ENCODE measurements at regions not wholly inside any gene's neighbourhood (a gene's known extent, or its start where the extent isn't known, plus 50 kb on each side); places are given as distances from the start of the nearest gene placed in this dataset.

DNA sequence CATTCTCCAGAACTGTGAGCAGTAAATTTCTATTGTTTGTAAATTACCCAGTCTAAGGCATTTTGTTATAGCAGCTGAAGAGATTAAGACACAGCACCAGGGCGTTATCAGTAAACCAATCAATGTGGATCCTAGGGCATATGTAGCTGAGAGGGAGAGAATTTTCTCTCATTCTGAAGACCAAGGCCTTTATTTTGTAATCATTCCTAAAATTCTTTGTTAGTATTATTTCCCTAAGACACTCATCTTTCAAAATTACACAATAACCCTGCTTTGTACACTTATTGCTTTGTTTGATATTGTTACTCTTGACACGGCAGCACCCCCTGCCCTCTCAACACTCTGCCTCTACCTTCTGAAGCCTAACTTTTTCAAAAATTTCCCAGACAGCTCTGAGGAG, 419.1 kb downstream of the SLC4A3 start:
- no peak overlapping the region for H3K4me3 ChIP-seq (ENCODE audit: low read depth, low read length)
- no peak overlapping the region for H3K27ac ChIP-seq (ENCODE audit: low read depth)
- DNase-seq (ENCODE audit: extremely low spot score): no peak
- no peaks in the 10 kb centered on the region for H3K4me1 ChIP-seq (ENCODE audit: insufficient read depth)
- 91% methylated on average over 2 of the region's 2 CpGs for WGBS
- H3K36me3 ChIP-seq (ENCODE audit: insufficient read depth): no peaks in the 10 kb centered on the region

DNA sequence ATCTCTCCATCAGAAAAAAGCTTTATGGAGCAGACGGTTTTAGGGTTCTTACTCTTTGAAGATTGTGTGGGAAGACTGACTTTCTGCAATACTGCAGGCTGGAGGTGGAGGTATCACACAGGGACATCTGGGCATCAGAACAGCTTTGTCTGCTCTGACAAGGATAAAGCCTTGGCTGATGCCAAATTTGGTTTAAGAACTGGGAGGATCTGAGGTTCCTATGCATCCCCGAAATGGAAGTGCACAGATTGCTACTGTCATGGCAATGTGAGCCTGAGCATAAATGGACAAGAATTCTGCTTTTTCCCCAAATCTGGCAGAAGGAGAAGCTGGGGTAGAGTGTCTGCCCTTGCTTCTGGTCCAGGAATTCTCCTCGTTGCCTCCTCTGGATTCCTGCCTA, 424.3 kb downstream of the SLC4A3 start:
- Histone ChIP-seq H3K4me1 (ENCODE audit: insufficient read depth) (no peaks in the 10 kb centered on the region), H3K36me3 (ENCODE audit: insufficient read depth) (no peaks in the 10 kb centered on the region), H3K4me3 (ENCODE audit: low read depth, low read length) (no peak overlapping the region), H3K27ac (ENCODE audit: low read depth) (no peak overlapping the region)
- DNase-seq (ENCODE audit: extremely low spot score): no peak
- 85% methylated on average over 3 of the region's 3 CpGs for WGBS

DNA sequence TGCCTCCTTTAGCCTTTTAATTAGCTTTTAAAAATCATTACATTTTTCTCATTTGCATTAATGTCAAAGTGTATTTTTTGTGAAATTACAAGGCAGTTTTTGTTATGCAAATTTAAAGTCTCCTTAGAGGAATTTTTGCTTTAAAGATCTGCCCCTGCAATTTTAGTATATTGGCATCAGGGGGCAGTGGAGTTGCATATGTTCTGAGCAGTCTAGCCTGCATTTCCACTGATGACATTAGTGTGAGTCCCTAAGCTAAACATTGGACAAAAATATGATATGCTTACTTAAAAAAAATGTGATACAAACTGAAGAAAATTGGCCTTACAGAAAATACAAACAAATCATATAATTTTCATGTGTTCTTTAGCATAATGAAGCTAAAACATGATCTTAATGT, 426.5 kb downstream of the SLC4A3 start:
- DNase-seq (ENCODE audit: extremely low spot score): no peak
- H3K4me3 ChIP-seq (ENCODE audit: low read depth, low read length): no peak overlapping the region
- no peaks in the 10 kb centered on the region for H3K36me3 ChIP-seq (ENCODE audit: insufficient read depth)
- no peaks in the 10 kb centered on the region for H3K4me1 ChIP-seq (ENCODE audit: insufficient read depth)
- H3K27ac ChIP-seq (ENCODE audit: low read depth): no peak overlapping the region

DNA sequence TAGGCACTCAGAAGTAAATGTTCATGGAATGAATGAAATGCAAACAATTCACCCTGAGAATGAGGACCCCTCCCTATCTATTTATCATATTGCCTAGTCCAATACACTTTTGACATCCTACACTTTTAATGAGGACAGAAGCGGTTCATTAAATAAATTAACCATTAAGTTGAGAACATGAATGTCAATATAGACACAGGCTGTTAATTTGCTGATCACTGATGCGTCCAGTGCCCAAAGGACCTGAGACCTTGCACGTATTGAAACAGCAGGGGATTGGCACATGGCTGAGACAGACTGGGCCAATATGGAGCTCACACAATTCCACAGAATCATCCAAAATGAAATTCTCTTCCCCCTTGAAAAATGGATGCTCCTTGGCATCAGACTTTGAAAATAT, 430.0 kb downstream of the SLC4A3 start:
- Histone ChIP-seq H3K4me3 (ENCODE audit: low read depth, low read length) (no peak overlapping the region), H3K27ac (ENCODE audit: low read depth) (no peak overlapping the region), H3K36me3 (ENCODE audit: insufficient read depth) (no peaks in the 10 kb centered on the region), H3K4me1 (ENCODE audit: insufficient read depth) (no peaks in the 10 kb centered on the region)
- no peak for DNase-seq (ENCODE audit: extremely low spot score)
- 92% methylated on average over 3 of the region's 3 CpGs for WGBS

DNA sequence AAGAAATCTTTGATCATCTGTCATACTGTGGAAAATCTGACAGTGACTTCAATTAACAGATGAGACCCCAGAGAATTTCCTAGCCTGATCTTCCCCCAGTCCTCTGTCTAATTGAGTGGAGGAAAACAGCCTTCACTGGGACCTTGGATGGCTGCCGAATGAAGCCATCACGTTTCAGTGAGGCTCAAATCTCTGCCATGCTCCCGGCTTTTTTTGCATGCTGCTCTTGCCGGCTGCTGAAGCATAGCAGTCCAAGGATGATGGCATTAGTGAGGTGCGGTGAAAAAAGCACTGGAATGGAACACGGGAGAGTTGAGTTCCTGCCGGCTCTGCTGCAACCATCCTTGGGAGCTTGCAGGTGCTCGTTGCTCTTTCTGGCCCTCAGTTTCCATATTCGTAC, 430.5 kb downstream of the SLC4A3 start:
- no peaks in the 10 kb centered on the region for H3K4me1 ChIP-seq (ENCODE audit: insufficient read depth)
- no peak overlapping the region for H3K27ac ChIP-seq (ENCODE audit: low read depth)
- no peak for DNase-seq (ENCODE audit: extremely low spot score)
- 70% methylated on average over 9 of the region's 9 CpGs for WGBS
- no peaks in the 10 kb centered on the region for H3K36me3 ChIP-seq (ENCODE audit: insufficient read depth)
- H3K4me3 ChIP-seq (ENCODE audit: low read depth, low read length): no peak overlapping the region

DNA sequence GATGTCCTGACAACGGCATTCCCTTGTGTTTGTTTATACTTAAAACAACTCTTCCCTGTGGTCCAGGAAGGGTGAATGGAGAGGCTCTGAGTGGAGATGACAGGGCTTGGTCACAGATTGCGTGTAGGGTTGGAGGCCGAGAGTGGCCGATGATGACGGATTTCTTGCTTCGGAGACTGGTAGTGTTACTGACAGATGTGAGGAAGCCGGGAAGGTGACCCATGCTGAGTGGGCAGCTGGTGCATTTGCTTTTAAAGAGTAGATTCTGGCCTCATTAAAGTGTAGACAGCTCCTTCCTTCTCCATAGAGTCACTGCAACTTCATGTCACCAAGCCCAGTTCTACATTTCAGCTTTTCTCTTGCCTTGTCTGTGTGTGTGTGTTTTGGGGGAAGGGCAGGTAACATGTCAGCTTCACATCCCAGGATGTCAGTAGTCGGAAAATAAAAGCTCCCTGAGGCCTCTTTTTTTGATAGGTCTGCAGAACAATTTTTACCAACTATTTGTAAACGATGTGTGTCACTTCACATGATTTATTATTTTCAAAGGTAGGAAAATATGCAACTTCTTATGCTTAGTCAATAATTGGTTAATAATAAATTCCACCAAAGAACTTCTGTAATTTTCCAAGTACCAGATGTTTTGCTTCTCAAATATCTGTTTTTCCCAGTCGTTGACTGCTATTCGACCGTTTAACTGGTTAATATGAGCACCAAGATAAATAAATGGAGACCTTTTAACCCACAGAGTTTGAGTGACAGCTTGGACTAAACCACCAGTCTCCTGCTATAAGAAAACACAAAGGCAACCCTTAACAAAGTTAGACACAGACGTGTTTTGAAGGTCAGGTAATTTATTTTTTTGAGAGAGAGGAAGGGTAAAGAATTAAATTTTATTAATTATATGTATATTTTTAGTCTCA, 436.9 kb downstream of the SLC4A3 start:
- Histone ChIP-seq H3K36me3 (ENCODE audit: insufficient read depth) (no peaks in the 10 kb centered on the region), H3K27ac (ENCODE audit: low read depth) (no peak overlapping the region)
- 62% methylated on average over 13 of the region's 13 CpGs for WGBS

DNA sequence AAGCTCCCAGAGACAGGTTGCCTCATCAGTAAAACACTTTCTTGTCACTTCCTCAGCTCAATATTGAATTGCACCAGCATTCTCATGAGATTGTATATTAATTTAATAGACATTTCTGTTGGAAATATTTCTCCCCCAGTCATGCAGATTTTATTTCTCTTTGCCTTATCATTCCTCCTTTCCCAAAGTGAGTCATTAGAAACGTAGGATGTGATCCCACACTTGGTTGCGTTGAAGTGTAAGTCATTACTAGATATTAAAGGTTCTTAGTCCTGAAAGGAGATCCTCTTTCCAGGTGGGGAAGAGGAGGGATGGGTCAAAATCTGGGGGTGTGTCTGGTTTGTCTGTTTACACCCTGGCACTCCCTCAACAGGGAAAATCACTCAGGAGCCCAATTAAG, 438.2 kb downstream of the SLC4A3 start:
- Histone ChIP-seq H3K36me3 (ENCODE audit: insufficient read depth) (no peaks in the 10 kb centered on the region), H3K4me3 (ENCODE audit: low read depth, low read length) (no peak overlapping the region), H3K27ac (ENCODE audit: low read depth) (no peak overlapping the region), H3K4me1 (ENCODE audit: insufficient read depth) (no peaks in the 10 kb centered on the region)
- 89% methylated on average over 2 of the region's 2 CpGs for WGBS
- DNase-seq (ENCODE audit: extremely low spot score): no peak

More for the DNA sequence above, 436.9 kb downstream of the SLC4A3 start:
- no peaks in the 10 kb centered on the region for H3K4me1 ChIP-seq (ENCODE audit: insufficient read depth)
- DNase-seq (ENCODE audit: extremely low spot score): no peak
- H3K4me3 ChIP-seq (ENCODE audit: low read depth, low read length): no peak overlapping the region

DNA sequence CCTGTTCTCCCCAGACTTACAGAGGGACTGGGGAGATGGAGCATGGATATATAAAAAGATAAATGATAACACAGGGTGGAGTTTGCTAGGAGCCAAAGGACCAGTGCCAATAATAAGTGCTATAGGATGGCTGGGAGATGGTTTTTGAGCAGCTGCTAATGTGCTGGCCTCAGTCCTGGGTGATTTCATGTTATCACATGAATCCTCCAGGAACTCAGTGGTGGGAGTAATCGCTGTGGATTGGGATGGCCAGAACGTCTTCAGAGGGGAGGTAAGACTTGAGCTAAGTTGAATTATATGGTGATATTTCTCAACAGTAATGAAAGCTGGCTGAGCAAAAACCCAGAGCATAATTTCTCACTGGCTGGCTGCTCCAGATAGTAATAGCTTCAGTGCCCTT, 441.4 kb downstream of the SLC4A3 start:
- Histone ChIP-seq H3K4me3 (ENCODE audit: low read depth, low read length) (no peak overlapping the region), H3K27ac (ENCODE audit: low read depth) (no peak overlapping the region), H3K4me1 (ENCODE audit: insufficient read depth) (no peaks in the 10 kb centered on the region), H3K36me3 (ENCODE audit: insufficient read depth) (no peaks in the 10 kb centered on the region)
- 35% methylated on average over 2 of the region's 2 CpGs for WGBS
- DNase-seq (ENCODE audit: extremely low spot score): no peak

DNA sequence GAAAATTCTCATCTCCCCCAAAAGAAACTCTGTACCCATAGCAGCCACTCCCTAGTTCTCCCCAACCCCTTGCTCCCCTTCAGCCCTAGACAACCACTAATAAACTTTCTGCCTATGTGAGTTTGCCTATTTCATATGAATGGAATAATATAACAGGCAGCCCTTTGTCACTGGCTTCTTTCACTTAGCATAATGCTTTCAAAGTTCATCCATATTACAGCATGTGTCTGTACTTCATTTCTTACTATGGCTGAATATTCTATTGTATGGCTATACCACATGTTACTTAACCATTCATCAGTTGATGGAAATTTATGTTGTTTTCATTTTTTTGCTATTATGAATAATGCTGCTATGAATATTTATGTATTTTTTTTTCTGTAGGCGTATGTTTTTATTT, 442.9 kb downstream of the SLC4A3 start:
- H3K36me3 ChIP-seq (ENCODE audit: insufficient read depth): no peaks in the 10 kb centered on the region
- no peak for DNase-seq (ENCODE audit: extremely low spot score)
- no peaks in the 10 kb centered on the region for H3K4me1 ChIP-seq (ENCODE audit: insufficient read depth)
- H3K4me3 ChIP-seq (ENCODE audit: low read depth, low read length): no peak overlapping the region
- 97% methylated on average over 1 of the region's 1 CpG for WGBS
- H3K27ac ChIP-seq (ENCODE audit: low read depth): no peak overlapping the region

DNA sequence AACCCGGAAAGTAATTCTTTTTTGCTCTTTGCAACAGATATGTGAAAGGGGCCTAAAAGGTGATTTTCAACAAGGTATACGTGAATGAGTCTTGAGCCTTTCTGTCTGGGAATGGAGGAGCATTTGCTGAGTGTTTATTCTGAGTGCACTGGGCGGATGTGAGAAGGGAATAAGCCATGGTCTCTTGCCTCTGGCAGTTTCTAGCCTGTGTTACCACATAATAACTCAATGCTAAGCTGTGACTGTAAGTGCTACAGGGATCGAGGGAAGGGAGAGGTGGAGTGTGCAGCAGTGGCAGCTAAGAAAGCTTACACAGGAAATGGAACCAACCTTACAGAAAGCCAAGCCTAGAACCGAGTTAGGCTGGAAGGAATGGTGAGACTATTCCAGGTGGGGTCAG, 444.3 kb downstream of the SLC4A3 start:
- 88% methylated on average over 5 of the region's 5 CpGs for WGBS
- no peak for DNase-seq (ENCODE audit: extremely low spot score)
- no peaks in the 10 kb centered on the region for H3K4me1 ChIP-seq (ENCODE audit: insufficient read depth)
- no peaks in the 10 kb centered on the region for H3K36me3 ChIP-seq (ENCODE audit: insufficient read depth)
- no peak overlapping the region for H3K4me3 ChIP-seq (ENCODE audit: low read depth, low read length)
- H3K27ac ChIP-seq (ENCODE audit: low read depth): no peak overlapping the region

DNA sequence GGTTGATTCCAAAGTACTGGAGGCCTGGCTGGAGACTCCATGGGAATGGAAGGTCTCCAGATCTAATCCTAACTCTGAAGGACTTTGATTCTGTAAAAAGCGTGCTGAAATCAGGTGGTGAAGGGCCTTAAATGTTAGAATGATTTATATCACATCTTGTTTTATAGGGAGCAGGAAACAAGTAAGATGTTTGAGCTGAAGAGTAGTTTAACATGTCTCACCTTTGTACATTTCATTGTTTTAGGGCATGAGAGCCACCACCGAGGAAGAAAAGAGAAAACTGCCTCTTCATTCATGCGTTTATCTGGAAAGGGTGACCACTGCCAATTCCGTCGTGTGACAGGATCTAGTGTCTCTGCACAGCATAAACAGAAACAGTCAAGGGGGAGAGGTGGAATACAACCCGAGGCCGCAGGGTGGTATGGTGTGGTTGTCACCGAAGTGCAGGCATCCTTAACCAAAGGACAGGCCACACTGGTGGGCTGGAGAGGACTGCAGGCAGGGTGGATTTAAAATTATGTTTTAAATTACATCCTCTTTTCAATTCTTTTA, 445.3 kb downstream of the SLC4A3 start:
- 74% methylated on average over 8 of the region's 8 CpGs for WGBS
- DNase-seq (ENCODE audit: extremely low spot score): no peak
- Histone ChIP-seq H3K4me3 (ENCODE audit: low read depth, low read length) (no peak overlapping the region), H3K4me1 (ENCODE audit: insufficient read depth) (no peaks in the 10 kb centered on the region), H3K36me3 (ENCODE audit: insufficient read depth) (no peaks in the 10 kb centered on the region), H3K27ac (ENCODE audit: low read depth) (no peak overlapping the region)

DNA sequence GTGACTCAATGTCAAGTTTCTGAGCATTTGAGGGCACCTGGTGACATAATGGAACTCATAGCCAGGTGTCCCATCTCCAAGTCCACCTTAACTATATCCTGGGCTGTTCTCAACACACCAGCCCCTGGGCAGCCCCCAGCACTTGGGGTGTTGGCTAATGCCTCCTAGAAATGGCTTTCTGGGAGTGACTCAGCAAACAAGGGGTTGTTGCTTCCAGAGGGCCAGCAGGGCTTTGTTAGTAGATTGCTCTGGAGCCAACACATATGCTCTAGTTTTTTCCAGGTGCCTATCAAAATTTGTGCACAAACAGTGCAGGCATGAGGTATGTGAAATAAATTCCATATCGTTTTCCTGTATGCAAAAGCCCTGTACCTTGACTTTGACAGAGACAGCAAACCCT, 448.4 kb downstream of the SLC4A3 start:
- no peaks in the 10 kb centered on the region for H3K36me3 ChIP-seq (ENCODE audit: insufficient read depth)
- WGBS: 75% methylated on average over 1 of the region's 1 CpG
- DNase-seq (ENCODE audit: extremely low spot score): no peak
- no peaks in the 10 kb centered on the region for H3K4me1 ChIP-seq (ENCODE audit: insufficient read depth)
- no peak overlapping the region for H3K27ac ChIP-seq (ENCODE audit: low read depth)
- no peak overlapping the region for H3K4me3 ChIP-seq (ENCODE audit: low read depth, low read length)

DNA sequence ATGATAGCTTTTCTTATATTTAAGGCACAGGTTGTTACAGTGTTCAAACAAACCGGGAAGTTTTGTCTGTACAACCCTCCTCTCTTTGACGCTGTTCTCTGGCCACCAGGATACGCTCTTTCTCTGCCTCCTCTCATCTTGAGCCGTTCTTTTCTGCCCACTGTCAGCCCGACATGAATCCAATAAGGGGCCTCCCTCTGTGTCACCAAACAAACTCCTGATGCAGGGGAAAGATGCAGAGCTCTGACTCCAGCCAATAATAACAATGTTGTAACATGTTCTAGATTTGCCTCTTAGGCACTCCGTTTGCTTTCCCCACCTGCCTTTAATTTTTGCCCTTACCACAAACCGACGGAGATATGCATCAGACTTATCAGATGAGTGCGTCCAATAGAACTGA, 449.3 kb downstream of the SLC4A3 start:
- no peaks in the 10 kb centered on the region for H3K36me3 ChIP-seq (ENCODE audit: insufficient read depth)
- WGBS: 74% methylated on average over 9 of the region's 9 CpGs
- no peak overlapping the region for H3K4me3 ChIP-seq (ENCODE audit: low read depth, low read length)
- H3K27ac ChIP-seq (ENCODE audit: low read depth): no peak overlapping the region
- peak; percentile 65 for DNase-seq (ENCODE audit: extremely low spot score)
- no peaks in the 10 kb centered on the region for H3K4me1 ChIP-seq (ENCODE audit: insufficient read depth)

DNA sequence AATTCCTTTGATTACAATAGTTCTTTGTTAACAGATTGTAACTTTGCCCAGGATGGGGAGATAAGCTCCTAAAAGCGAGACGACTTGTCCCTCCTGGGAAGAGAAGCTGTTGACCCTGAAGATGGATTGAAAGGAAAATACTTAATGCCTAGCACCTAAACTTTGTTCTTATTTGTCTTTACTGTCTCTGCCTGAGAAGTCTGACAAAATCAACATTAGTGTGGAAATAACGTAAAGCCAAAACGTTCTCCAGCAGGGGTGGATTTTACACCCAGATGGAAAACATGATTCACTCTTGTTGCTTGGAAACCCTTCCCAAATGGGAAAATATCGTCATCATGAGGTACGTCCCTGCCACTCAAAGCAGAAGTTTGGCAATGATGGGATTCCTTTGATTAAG, 450.1 kb downstream of the SLC4A3 start:
- 25% methylated on average over 6 of the region's 6 CpGs for WGBS
- Histone ChIP-seq H3K27ac (ENCODE audit: low read depth) (no peak overlapping the region), H3K4me3 (ENCODE audit: low read depth, low read length) (no peak overlapping the region), H3K4me1 (ENCODE audit: insufficient read depth) (no peaks in the 10 kb centered on the region), H3K36me3 (ENCODE audit: insufficient read depth) (no peaks in the 10 kb centered on the region)
- DNase-seq (ENCODE audit: extremely low spot score): peak; percentile 36
